ENCODE measurements at regions not wholly inside any gene's neighbourhood (a gene's known extent, or its start where the extent isn't known, plus 50 kb on each side); places are given as distances from the start of the nearest gene placed in this dataset.

DNA sequence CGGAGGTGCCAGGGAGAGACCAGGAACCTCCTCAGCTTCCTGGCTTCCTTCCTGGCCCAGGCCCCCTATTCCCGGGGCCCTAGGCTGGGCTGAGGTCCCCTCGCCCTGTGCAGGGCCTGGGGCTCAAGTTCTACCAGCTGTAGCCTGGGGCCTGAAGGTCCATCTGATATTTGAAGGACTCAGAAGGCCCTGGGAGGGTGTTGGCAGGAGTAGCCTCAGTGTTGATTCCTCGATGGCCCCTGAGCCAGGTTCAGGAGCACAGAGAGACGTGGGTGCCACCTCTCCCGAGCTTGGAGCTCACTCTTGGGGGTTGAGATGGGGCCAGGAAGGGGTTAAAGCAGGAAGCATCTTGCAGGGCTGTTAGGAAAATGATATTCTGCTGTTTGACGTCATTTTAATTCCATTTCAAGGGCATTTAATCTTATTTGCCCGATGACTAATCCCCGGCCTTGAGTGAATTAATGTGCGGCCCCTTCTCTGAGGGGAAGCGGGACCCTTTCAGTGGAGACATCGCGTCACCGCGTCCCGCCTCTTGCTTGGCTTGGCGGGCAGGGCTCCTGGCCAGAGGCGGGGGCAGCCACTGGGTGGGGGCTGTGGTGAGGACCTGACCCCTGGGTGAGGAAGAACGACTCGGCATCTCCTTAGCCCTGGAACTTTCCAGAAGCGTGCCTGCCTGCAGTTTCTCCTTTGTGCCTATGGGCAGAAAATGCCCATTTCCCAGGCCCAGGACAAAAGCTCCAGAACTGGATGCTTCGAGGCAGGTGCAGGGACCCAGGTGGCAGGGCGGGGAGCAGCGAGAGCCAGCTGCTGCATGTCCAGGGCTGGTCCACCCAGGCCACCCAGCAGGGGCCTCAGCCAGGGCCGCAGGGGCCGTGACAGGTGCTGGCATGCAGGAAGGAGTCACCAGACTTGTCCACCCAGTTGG, 158.3 kb downstream of the KIF26A start:
- Histone ChIP-seq H3K9me3 (replicated peaks in 1 of 2; ENCODE audit: control insufficient read depth in 1 of 2, insufficient read depth in 1 of 2, low read length in 2 of 2) (peaks cover 13 to 14% of the 10 kb centered on the region in 2 donors), H3K4me1 (ENCODE audit: control insufficient read depth in 1 of 2, insufficient read depth in 2 of 2, low read length in 2 of 2) (no peaks in the 10 kb centered on the region), H2AFZ (ENCODE audit: insufficient read depth, low read depth, low read length, poor library complexity, severe bottlenecking) (no peak overlapping the region), H3K27ac (ENCODE audit: low read depth in 1 of 2, low read length in 2 of 2) (no peak overlapping the region), H3K4me2 (replicated peaks; ENCODE audit: extremely low read depth, low read length, poor library complexity, severe bottlenecking) (no peak overlapping the region), H3K9ac (ENCODE audit: insufficient read depth, low read length, poor library complexity, severe bottlenecking) (no peak overlapping the region), H3K4me3 (replicated peaks in 1 of 3; ENCODE audit: low read depth in 2 of 3, low read length in 3 of 3) (no peak overlapping the region), H4K20me1 (ENCODE audit: insufficient read depth, low read length) (no peaks in the 10 kb centered on the region), H3K79me2 (ENCODE audit: insufficient read depth, low read length) (no peaks in the 10 kb centered on the region), H3K36me3 (replicated peaks in 1 of 2; ENCODE audit: control insufficient read depth in 1 of 2, insufficient read depth in 2 of 2, low read length in 2 of 2) (no peaks in the 10 kb centered on the region), H3K27me3 (ENCODE audit: control insufficient read depth in 2 of 2, insufficient read depth in 2 of 2, low read length in 2 of 2) (no peaks in the 10 kb centered on the region)
- H3K9me3 Mint-ChIP-seq: peaks cover 0 to 19% (median 7%) of the 10 kb centered on the region in 7 donors
- no peaks in the 10 kb centered on the region for H3K36me3 Mint-ChIP-seq
- H3K27ac Mint-ChIP-seq: no peak overlapping the region
- no peaks in the 10 kb centered on the region for H3K4me1 Mint-ChIP-seq
- TF ChIP-seq, protein P1, sequence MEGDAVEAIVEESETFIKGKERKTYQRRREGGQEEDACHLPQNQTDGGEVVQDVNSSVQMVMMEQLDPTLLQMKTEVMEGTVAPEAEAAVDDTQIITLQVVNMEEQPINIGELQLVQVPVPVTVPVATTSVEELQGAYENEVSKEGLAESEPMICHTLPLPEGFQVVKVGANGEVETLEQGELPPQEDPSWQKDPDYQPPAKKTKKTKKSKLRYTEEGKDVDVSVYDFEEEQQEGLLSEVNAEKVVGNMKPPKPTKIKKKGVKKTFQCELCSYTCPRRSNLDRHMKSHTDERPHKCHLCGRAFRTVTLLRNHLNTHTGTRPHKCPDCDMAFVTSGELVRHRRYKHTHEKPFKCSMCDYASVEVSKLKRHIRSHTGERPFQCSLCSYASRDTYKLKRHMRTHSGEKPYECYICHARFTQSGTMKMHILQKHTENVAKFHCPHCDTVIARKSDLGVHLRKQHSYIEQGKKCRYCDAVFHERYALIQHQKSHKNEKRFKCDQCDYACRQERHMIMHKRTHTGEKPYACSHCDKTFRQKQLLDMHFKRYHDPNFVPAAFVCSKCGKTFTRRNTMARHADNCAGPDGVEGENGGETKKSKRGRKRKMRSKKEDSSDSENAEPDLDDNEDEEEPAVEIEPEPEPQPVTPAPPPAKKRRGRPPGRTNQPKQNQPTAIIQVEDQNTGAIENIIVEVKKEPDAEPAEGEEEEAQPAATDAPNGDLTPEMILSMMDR (IDR thresholded peaks at IDR 0.05): no peak
- H3K27me3 Mint-ChIP-seq (ENCODE audit: low read depth in 3 of 3): peaks cover 0 to 4% (median 0%) of the 10 kb centered on the region in 3 donors
- intact Hi-C loops (cut with micrococcal nuclease): no loop called here
- no peak overlapping the region for H3K4me3 Mint-ChIP-seq
- no peak for DNase-seq
- WGBS (ENCODE audit: insufficient coverage): 80% methylated on average over 25 of the region's 26 CpGs

DNA sequence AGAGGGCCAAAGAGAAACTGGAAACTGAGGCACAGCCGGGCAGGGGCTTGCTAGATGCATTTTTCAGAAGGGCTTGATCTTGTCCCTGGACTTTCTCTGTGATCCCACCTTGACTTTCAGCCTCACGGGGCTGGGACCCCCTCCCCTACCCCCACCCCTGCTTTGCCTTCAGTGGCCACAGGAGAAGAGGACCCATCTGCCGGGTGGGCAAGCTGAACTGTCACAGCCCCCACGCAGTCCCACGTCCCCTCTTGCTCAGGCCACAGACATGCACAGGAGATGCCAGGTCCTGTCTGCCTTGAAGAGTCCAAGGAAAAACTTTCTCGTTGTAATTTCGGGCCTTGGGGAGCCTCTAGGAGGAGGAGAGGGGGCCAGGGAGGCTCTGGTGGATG, 158.9 kb downstream of the KIF26A start:
- TF ChIP-seq, protein P1 (IDR thresholded peaks at IDR 0.05): no peak
- no peak overlapping the region for H2AFZ ChIP-seq (ENCODE audit: insufficient read depth, low read depth, low read length, poor library complexity, severe bottlenecking)
- Mint-ChIP-seq H3K4me1 (no peaks in the 10 kb centered on the region), H3K4me3 (no peak overlapping the region), H3K9me3 (peaks cover 0 to 26% (median 10%) of the 10 kb centered on the region in 7 donors), H3K27ac (no peak overlapping the region), H3K27me3 (ENCODE audit: low read depth in 3 of 3) (peaks cover 0 to 4% (median 0%) of the 10 kb centered on the region in 3 donors), H3K36me3 (no peaks in the 10 kb centered on the region)
- no peak overlapping the region for H3K9ac ChIP-seq (ENCODE audit: insufficient read depth, low read length, poor library complexity, severe bottlenecking)
- H3K4me3 ChIP-seq (replicated peaks in 1 of 3; ENCODE audit: low read depth in 2 of 3, low read length in 3 of 3): no peak overlapping the region
- H4K20me1 ChIP-seq (ENCODE audit: insufficient read depth, low read length): no peaks in the 10 kb centered on the region
- no peak for DNase-seq
- H3K27me3 ChIP-seq (ENCODE audit: control insufficient read depth in 2 of 2, insufficient read depth in 2 of 2, low read length in 2 of 2): no peaks in the 10 kb centered on the region
- 92% methylated on average over 7 of the region's 7 CpGs for WGBS (ENCODE audit: insufficient coverage)
- no peaks in the 10 kb centered on the region for H3K4me1 ChIP-seq (ENCODE audit: control insufficient read depth in 1 of 2, insufficient read depth in 2 of 2, low read length in 2 of 2)
- intact Hi-C loops (cut with micrococcal nuclease): no loop called here
- peaks cover 18 to 20% of the 10 kb centered on the region in 2 donors for H3K9me3 ChIP-seq (replicated peaks in 1 of 2; ENCODE audit: control insufficient read depth in 1 of 2, insufficient read depth in 1 of 2, low read length in 2 of 2)
- no peaks in the 10 kb centered on the region for H3K79me2 ChIP-seq (ENCODE audit: insufficient read depth, low read length)
- H3K36me3 ChIP-seq (replicated peaks in 1 of 2; ENCODE audit: control insufficient read depth in 1 of 2, insufficient read depth in 2 of 2, low read length in 2 of 2): no peaks in the 10 kb centered on the region
- H3K4me2 ChIP-seq (replicated peaks; ENCODE audit: extremely low read depth, low read length, poor library complexity, severe bottlenecking): no peak overlapping the region
- no peak overlapping the region for H3K27ac ChIP-seq (ENCODE audit: low read depth in 1 of 2, low read length in 2 of 2)

Data from CD14-positive monocyte (primary cell).